ENCODE measurements at regions not wholly inside any gene's neighbourhood (a gene's known extent, or its start where the extent isn't known, plus 50 kb on each side); places are given as distances from the start of the nearest gene placed in this dataset.

DNA sequence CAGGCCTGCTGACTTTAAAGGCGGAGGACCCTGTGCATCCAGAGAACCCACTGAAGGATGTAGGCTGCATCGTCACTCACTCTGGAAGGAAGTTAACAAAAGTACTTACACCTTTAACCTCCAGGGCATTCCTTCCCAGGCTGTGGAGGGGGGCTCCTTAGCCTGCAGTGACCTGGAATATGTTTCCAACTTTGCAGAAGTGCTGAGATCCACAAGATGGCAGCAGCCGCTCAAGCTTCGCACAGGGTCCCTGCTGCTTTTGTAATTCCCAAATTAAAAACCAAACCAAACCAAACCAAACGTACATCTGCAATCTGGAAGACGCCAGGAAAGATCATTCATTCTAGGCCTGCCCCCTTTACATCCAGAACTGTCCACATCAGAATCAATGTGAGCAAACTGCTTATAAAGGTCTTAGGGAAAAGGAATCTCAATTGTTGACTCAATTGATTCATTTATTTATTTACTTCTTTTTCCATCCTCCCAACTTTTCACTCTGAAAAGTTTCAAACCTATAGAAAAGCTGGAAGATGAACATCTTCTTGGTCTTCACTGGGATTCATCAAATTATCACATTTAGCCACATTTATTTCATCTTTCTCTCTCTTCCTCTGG is 70.5 kb upstream of the KLHL25 start:
- TF ChIP-seq, protein P1, sequence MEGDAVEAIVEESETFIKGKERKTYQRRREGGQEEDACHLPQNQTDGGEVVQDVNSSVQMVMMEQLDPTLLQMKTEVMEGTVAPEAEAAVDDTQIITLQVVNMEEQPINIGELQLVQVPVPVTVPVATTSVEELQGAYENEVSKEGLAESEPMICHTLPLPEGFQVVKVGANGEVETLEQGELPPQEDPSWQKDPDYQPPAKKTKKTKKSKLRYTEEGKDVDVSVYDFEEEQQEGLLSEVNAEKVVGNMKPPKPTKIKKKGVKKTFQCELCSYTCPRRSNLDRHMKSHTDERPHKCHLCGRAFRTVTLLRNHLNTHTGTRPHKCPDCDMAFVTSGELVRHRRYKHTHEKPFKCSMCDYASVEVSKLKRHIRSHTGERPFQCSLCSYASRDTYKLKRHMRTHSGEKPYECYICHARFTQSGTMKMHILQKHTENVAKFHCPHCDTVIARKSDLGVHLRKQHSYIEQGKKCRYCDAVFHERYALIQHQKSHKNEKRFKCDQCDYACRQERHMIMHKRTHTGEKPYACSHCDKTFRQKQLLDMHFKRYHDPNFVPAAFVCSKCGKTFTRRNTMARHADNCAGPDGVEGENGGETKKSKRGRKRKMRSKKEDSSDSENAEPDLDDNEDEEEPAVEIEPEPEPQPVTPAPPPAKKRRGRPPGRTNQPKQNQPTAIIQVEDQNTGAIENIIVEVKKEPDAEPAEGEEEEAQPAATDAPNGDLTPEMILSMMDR (IDR thresholded peaks at IDR 0.05) = peak in 5 of 6 experiments; percentile 20 to 58 (median 45)
- no peak for TF ChIP-seq POLR2A (IDR thresholded peaks at IDR 0.05)
